ENCODE measurements at regions not wholly inside any gene's neighbourhood (a gene's known extent, or its start where the extent isn't known, plus 50 kb on each side); places are given as distances from the start of the nearest gene placed in this dataset.

DNA sequence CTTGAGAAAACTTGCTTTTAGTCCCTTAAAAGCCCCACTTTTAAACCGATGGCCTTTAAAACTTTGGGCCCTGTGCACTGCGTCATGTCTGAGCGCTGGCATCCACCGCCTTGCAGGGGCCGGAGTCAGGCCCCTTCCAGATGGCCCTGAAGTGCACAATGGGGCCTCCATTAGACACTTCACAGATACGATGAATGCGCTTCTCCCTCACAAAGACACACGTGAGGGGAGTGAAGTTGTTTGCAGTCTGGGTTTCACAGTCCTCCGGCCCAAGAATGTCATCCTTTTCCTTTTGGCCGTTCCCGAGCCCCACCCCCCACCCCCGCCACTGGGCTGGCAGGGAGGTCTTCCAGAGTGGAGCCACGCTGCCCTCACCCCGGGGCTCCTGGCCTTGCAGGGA, 415.1 kb upstream of the SALL3 start:
- DNase-seq (ENCODE audit: low spot score), result no peak

DNA sequence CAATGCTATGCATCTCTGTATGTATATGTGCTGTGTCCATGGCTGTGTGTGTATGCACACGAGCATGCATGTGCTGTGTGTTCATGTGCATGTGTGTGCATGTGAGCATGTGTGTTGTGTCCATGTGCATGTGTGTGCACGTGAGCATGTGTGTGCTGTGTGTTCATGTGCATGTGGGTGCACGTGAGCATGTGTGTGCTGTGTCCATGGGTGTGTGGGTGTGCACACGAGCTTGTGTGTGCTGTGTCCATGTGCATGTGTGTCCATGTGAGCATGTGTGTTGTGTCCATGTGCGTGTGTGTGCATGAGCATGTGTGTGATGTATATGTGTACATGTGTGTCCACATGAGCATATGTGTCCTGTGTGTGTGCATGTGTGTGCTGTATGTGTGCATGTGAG, 414.4 kb upstream of the SALL3 start:
- DNase-seq (ENCODE audit: low spot score), result no peak

DNA sequence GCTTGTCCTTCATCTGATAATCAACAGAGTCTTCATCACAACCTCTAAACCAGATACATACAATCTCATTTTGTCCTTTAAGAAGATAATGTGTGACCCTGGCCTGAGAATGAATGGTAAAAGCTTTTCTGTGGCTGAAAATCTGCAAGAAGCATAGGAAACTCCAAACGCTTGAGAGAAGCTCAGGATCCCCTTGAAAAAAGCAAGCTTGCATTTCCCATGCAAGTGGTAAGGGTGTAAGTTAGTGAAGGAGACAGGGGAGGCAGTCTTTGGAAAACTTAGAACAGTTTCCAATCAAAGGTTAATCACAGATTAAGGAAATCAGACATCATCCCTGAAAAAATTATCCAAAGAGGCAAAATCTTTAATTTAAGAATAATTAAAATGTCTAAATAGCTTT, 413.6 kb upstream of the SALL3 start:
- DNase-seq (ENCODE audit: low spot score), result no peak

DNA sequence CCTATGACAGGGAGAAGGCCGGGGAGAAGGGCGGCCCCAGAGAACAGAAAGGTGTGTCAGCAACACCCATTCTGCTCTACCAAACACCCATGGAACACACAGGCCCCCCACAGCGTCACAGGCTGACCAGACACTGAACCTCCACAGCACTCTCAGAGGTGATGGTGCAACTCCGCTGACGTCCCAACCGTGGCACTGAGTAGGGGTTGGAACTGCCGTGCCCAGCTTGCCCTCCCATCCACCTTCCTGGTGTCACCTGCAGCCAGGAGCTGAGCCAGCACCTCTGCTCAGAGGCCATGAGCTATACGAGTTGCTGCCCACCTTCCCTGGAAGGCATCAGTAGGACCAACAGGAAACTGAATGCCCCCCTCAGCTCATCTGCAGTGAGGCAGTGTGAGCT, 412.9 kb upstream of the SALL3 start:
- no peak for DNase-seq (ENCODE audit: low spot score)

DNA sequence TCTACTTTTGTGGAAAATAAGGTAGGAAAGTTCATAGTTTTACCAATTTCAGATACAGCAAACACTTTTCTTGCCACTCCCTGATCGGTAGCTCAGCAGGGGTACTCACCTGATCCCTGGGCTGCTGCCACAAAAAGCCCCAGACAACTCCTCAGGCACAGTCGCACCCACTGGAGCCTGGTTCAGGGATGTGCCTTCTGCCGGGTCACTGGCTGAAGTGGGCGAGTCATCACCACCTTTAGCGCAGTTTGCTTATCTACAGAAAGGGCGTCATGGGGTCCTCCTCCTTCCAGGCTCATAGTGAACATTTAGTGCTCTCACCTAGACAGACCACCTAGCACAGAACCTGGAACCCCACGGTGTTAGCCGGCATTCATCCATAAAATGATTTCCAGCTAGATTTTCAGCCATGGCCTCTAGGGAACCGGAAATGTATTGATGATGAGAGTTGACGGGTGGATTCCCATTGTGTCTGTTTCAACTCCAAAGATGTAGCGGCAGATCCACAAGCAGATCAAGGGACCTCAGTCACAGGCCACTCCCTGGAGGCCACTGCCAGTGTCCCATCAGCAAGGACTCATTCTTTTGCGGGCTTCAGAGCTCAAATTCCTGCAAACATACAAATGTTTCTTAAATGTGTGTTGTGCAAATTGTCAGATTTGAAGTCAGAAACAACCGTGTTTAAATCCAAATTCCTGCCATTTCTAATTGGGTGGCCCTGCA, 408.4 kb upstream of the SALL3 start:
- DNase-seq (ENCODE audit: low spot score), result no peak

DNA sequence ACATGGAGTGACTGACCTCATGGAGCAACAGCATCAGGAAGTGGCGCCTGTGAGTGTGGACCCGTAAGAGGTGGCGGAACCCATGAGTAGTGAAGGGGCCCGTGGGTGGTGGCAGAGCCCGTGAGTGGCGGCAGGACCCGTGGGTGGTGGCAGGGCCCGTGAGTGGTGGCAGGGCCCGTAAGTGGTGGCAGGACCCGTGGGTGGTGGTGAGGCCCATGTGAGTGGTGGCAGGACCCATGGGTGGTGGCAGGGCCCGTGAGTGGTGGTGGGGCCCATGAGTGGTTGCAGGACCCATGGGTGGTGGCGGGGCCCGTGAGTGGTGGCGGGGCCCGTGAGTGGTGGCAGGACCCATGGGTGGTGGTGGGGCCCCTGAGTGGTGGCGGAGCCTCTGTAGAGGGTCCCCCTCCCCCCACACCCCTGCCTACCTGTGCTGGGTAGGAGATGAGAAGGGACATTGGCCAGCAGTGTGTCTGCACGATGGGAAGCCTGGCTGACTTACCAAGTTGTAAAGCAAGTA, 407.7 kb upstream of the SALL3 start:
- no peak for DNase-seq (ENCODE audit: low spot score)

DNA sequence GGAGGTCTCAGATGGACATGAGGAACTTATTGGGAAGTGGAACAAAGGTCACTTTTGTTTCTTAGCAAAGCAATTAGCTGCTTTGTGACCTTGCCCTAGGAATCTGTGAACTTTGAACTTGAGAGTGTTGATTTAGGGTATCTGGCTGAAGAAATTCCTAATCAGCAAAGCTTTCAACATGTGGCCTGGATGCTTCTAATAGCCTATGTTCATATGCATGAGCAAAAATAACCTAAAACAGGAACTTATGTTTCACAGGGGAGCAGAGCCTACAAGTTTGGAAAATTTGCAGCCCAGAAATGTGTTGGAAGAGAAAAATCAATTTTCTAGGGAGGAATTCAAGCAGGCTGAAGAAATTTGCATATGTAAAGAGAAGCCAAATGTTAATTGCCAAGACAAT, 405.8 kb upstream of the SALL3 start:
- no peak for DNase-seq (ENCODE audit: low spot score)

DNA sequence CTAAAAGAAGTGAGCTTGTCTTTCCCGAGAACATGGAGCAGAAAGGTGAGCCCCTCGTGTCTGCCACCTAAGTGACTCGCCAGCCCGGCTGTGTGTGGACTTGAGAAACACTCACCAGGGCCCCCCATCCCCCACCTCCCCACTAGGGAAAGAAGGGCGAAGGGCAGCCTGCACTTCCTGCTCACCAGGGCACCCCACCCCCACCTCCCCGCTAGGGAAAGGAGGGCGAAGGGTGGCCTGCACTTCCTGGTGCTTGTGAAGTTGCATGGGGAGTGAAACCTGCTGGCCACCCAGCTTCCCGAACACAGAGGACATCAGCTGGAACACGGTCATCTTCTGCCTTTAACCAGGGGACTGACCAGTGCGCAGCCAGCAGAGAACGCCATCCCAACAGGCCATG, 402.7 kb upstream of the SALL3 start:
- no peak for DNase-seq (ENCODE audit: low spot score)

DNA sequence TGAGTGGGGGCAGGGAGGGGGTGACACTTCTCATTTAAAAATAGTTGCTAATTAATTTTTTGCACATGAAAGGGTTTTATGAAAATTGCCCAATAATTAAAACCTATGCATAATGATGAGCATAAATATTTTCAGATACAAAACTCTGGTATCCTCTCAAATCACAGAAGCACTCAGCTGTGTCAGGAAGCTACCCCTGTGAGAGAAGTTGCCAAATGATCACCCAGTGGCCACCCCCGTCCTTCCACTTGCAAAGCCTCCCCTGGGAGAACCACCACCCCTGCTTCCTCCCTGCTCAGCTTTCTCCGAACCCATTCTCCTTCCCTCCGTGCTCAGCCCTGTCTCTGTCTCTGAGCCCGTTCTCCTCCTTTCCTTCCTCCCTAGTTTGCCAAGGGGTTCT, 400.2 kb upstream of the SALL3 start:
- no peak for DNase-seq (ENCODE audit: low spot score)

DNA sequence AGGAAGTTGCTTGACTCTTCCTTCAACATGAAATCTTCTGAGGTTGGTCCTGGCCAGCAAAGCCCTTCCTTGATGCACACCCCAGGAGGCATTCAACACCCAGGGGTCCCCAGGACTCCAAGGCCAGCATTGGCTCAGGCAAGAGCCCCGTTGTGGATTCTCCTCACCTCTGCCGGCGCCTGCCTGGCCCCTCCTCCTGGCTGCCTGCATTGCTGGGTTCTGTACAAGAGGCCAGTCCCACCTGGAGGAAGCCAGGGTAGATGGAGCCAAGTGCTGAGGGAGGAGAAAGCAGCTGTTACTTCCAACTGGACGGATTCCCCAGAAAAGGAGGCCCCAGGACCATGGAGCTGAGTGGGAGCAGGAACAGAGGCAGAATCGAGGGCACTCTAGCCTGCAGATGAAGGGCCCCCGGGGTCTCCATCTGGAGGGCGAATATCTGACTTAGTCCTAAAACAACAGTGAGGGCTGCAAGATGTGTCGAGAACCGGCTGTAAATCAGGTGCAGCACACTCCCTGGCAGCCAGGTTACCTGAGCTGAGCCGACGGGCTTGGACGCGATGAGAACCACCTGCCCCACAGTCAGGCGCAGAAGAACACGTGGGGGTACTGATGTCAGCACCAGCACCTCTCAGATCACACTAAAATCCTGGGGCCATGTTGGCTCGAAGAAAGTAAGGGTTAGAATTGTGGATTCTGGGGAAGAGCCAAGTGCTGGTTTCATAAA, 399.6 kb upstream of the SALL3 start:
- DNase-seq (ENCODE audit: low spot score), result no peak

DNA sequence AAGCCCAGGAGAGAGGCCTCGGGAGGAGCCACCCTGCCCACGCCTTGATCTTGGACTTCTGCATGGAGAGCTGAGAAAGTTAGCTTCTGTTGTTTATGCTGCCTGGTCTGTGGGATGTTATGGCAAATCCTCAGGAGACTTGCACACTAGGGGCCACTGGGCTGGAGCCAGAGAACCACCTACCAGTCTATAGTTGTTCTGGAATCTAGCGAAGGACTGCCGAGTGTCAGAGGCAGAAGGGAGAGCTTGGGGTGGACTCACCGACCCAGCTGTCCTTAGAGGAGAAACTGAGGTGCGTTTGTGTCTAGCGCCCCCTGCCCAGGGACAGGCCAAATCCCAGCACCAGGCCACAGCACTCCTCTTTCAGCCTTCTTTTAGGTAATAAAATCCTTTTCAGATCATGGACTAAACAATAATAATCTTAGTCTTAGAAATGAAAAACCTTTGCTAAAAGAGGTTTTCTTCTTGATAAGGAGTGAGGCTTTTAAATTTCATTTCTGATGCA, 398.7 kb upstream of the SALL3 start:
- no peak for DNase-seq (ENCODE audit: low spot score)

DNA sequence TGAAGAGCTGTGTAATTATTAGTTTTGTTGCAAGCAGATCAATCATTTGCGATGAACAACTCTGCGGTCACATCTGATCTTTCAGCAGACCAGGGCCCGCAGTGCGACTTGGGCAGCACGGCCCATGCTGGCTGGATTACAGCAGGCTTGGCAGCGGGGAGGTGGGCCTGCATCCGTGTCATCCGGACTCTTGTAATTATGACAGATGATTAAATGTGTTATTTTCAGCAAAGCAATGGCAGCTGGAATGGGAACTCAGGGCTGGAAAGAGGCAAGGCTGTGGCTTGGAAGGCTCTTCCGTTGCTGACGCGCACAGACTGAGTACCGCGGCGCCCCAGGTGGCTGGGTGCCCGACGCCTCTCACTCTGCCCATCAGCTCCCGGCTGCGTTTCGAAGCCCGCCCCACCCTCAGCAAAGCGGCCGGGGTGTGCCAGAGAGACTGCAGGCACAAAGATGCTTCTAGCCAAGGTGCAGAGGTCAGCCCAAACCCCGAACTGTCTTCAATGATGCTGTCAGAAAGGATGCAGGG, 397.4 kb upstream of the SALL3 start:
- DNase-seq (ENCODE audit: low spot score), result no peak

DNA sequence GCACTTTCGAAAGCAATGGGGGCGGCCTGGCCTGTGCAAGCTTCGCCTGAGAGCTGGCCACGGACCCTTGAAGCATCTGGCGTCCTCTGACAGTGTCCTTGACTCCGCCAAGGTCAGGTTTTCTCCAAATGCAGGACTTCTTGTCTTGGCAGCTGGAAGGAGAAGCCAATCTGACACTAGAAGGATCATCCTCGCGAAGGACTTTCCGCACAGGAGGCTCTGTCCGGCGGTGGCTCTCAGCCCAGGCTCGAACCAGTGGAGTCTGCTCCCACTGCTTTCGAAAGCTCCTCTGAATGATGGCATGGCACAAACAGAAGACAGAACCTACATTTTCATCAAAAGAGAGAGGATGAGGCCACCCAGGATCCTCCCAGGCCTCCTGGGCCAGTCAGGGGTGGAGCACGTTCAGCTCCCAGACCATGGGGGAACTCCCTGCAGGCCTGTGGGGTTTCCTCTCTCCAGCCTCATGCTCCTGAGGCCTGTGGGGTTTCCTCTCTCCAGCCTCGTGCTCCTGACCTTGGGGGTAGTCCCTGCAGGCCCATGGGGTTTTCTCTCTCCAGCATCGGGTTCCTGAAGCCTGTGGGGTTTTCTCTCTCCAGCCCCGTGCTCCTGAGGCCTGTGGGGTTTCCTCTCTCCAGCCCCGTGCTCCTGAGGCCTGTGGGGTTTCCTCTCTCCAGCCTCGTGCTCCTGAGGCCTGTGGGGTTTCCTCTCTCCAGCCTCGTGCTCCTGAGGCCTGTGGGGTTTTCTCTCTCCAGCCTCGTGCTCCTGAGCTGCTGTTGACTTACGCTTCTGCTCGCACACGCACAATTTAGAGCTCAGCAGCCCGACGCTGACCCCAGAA, 396.5 kb upstream of the SALL3 start:
- no peak for DNase-seq (ENCODE audit: low spot score)

DNA sequence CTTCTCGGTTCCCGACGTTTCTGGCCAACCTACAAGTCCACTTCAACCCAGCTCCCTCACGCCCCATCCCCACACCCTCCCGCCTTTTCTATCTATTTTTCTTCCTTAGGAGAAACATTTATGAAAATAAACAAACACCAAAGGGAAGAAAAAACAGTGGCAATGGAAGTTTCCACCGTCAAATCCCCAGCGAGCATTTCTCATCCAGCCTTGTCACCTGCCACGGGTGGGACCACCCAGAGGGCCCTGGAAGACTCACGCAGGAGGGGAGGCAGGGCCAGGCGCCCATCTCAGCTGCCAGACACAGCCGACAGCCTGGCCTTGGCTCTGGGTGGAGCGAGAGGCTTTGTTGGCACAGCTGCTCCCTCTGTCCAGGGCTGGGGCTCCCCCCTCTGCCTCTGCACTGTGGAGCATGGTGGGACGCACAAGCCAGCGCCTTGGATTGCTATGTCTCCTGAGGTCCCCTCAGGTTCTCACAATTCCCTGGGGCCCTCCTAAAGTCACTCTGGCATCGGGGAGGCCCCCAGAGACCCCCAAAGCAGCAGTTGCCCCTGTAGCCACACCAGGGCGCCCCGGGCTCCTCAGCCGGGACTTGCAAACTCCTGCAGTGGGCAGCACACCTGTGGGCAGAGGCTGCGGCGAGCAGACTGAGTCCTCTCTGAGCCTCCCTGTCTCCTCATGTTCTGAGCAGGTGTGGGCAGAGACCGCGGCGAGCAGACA, 395.7 kb upstream of the SALL3 start:
- no peak for DNase-seq (ENCODE audit: low spot score)

DNA sequence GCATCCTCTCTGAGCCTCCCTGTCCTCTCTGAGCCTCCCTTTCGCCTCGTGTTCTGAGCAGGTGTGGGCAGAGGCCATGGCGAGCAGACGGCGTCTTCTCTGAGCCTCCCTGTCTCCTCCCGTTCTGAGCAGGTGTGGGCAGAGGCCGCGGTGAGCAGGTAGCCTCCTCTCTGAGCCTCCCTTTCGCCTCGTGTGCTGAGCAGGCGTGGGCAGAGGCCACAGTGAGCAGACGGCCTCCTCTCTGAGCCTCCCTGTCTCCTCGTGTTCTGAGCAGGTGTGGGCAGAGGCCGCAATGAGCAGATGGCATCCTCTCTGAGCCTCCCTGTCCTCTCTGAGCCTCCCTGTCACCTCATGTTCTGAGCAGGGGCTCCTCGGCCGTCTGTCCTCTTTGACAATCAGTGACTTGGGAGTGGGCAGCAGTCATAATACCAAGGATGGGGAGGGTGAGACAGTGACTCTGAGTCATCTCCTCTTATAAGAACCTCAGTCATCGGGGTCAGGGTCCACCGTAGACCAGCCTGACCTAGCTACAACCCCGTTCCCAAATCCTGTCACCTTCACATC, 395.1 kb upstream of the SALL3 start:
- no peak for DNase-seq (ENCODE audit: low spot score)

DNA sequence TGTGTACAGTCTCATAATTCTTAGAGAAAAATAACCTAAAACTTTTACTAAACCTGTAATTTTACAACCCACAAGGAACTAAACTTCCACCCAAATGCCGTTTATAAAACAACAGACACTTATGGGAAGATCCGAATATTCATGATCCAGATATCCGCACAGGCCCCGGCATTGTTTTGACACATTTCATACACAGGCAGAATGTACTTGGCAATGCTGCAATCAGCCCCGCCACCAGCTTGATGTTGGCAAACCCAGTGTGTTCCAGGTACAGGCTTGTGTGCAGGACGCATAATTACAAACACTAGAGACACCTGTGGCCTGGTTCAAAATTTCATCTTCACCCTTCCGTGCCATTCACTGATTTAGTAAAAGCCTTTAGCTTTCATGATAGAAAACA, 393.0 kb upstream of the SALL3 start:
- no peak for DNase-seq (ENCODE audit: low spot score)

DNA sequence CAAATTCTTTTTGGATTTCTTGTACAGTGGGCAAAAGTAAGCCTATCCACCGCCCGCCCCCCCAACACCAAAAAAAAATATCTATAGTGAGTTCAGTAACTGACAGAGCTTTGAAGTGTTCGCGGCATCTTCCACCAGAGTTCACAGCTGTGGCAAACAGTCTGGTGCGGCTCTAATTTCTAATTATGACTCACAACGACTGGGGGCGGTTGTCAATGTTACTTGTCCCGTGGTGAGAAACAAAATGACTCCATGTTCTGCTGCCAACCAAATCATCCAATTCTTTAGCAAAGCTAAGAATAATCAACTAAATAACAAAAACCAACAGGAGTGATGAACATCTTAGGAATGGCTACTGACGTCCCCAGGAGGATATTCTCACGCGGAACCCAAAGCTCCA, 392.5 kb upstream of the SALL3 start:
- no peak for DNase-seq (ENCODE audit: low spot score)

DNA sequence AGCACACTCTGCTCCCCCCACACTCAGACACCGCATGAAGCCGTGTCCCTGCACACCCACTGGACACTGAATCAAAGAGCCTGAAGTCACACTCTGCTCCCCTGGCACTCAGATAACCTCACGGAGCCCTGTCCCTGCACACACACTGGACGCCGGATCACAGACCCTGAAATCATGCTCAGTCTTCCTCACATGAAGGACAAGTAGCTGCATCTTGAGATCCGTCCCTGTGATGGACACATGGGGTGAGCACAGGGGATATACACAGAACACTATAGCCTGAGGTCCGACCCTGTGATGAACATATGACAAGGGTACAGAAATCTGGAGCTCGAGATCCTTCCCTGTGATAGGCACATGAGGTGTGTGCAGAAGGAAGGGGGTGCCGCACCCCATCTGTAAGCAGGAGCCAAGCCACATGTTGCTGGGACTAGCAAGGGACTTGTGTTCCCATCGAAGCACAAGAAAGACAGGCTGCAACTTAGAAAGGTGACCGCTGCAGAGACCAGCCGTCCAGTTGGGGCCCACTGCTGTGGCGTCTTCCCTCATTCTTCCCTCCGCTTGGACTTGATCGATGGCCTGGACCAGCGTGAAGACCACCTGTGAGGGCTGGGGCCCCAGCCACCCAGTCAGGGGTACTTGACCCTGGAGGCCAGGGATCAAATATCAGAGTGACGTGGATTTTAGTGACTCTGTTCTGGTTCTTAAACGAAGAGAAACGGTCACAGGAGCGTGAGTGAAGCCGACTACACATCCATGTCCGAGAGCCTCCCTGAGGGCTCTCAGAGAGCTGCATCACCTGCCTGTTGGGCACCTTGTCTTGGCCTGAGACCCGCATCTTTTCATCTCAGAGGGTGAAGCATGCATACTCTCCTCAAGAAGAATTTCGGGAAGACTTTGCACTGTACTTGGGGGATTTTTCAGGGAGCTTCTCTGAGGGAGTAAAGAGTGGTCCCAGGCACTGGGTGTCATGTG, 391.7 kb upstream of the SALL3 start:
- no peak for DNase-seq (ENCODE audit: low spot score)

DNA sequence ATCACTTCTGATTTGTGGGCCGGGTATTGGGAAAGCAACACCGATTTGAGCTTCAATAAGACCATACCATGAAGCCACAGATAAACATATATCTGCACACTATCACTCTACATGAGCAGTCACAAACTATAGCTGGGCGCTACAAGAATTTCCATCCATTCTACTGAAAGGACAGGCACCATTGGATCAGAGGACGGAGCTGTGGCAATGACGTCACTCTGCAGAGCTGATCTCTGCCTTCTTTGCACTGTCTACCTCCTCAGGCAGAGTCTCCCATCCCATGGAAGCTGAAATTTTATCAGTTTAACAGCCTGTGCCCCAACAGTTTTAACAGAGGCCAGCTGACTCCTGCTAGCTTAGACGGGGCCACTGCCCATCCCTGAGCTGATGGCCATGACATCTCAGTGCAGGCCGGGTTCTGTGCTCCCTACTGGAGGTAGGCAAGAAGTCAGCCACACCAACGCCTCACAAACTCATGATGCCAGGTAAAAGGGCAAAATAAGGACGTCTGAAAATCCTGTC, 389.6 kb upstream of the SALL3 start:
- DNase-seq (ENCODE audit: low spot score), result no peak

DNA sequence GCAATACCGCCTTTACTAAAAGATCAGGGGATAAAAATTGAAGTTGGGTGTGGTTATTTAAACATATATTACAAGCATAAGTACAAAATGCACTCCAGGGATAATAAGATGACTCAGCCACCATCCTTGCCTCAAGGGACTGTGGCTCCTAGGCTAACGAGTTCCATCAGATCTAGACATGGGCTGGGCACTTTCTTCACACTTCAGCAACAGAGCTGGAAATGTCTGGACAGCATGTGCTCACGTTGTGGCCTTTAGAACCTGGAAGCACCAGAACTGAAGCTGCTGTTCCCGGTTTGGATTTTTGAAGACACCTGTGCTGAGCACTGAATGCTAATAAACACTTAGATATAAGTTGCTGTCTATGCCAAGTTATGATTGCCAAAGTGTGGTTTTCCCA, 384.2 kb upstream of the SALL3 start:
- DNase-seq (ENCODE audit: low spot score), result no peak
